Vagina (tissue), 2 donors: ENCODE measurements at regions not wholly inside any gene's neighbourhood (a gene's known extent, or its start where the extent isn't known, plus 50 kb on each side); places are given as distances from the start of the nearest gene placed in this dataset.

ENCODE experiments used
- POLR2A ChIP-seq, 2 donors: fragments of 450-650 bp; IDR thresholded peaks; one replicate each; pipeline ENCODE4 v1.6.1; 2017; ENCODE audit warnings: antibody characterized with exemption in 2 of 2, mild to moderate bottlenecking in 2 of 2, moderate library complexity in 2 of 2
- POLR2AphosphoS5 ChIP-seq, 2 donors: sonication (generic); formaldehyde crosslinking; IDR thresholded peaks; one replicate each; pipeline ENCODE4 v1.9.0; 2017; ENCODE audit warnings: antibody characterized with exemption in 2 of 2, mild to moderate bottlenecking in 2 of 2, low read depth in 1 of 2; ENCODE audit not compliant: insufficient read depth in 1 of 2
- TF ChIP-seq, protein P1 (sequence below), 3 experiments: fragments of 450-650 bp in 2 of 3; fragments of 200-600 bp in 1 of 3; sonication (generic) in 1 of 3; IDR thresholded peaks; one replicate each; pipeline ENCODE4 v1.5.1; 2017 to 2019; ENCODE audit warnings: antibody characterized with exemption in 3 of 3, mild to moderate bottlenecking in 2 of 3, moderate library complexity in 2 of 3

DNA sequence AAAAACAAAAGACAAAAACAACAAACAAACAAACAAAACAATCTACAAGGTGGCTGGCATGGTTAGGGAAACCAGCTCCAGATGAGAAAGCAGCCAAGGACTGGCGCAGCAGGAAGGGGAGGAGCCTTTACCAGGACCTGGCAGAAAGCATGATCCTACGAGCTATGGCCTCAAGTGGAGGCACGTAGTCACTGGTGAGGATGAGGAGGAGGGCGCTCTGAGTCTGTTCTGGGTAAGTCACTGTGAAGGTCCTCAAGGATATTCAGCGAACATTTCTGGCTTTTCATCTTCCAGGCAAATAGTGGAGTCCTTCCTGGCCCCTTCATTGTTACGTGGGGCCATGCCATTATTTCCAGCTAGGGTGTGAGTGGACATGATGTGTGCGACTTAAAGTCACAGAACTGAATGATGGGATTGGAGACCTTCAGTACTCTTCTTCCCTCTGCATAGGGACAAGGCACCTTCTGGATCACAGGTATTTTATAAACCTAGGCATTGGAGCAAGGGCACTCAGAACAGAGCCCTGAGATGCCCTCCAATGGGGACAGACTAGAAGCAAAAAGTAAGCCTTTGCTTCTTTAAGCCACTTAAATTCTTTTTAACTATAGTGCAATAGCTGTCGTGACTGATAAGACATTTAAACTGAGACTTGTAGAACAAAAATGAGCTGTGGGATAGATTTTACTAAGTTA is 771.3 kb downstream of the RAB28 start:
- TF ChIP-seq POLR2AphosphoS5 (IDR thresholded peaks at IDR 0.05; ENCODE audit: insufficient read depth in 1 of 2, low read depth in 1 of 2) = no peak
- TF ChIP-seq, protein P1, sequence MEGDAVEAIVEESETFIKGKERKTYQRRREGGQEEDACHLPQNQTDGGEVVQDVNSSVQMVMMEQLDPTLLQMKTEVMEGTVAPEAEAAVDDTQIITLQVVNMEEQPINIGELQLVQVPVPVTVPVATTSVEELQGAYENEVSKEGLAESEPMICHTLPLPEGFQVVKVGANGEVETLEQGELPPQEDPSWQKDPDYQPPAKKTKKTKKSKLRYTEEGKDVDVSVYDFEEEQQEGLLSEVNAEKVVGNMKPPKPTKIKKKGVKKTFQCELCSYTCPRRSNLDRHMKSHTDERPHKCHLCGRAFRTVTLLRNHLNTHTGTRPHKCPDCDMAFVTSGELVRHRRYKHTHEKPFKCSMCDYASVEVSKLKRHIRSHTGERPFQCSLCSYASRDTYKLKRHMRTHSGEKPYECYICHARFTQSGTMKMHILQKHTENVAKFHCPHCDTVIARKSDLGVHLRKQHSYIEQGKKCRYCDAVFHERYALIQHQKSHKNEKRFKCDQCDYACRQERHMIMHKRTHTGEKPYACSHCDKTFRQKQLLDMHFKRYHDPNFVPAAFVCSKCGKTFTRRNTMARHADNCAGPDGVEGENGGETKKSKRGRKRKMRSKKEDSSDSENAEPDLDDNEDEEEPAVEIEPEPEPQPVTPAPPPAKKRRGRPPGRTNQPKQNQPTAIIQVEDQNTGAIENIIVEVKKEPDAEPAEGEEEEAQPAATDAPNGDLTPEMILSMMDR (IDR thresholded peaks at IDR 0.05) = no peak
- TF ChIP-seq POLR2A (IDR thresholded peaks at IDR 0.05) = no peak
